Ascending aorta (tissue), 2 donors: ENCODE measurements at regions not wholly inside any gene's neighbourhood (a gene's known extent, or its start where the extent isn't known, plus 50 kb on each side); places are given as distances from the start of the nearest gene placed in this dataset.

Experiments
- DNase-seq, 2 donors: peaks; one replicate each; pipeline ENCODE4 v3.0.0-alpha.2; 2019; ENCODE audit warnings: low spot score in 2 of 2
- H3K27ac ChIP-seq, 2 donors: fragments of 200-600 bp; sonication (generic); one replicate each; pipeline ENCODE4 v1.5.1; 2016 to 2017; ENCODE audit warnings: mild to moderate bottlenecking in 1 of 2
- H3K27me3 ChIP-seq: fragments of 200-600 bp; sonication (generic); one replicate; pipeline ENCODE4 v1.5.1; 2017
- H3K36me3 ChIP-seq, 2 donors: fragments of 200-600 bp; sonication (generic); one replicate each; pipeline ENCODE4 v1.5.1; 2016
- H3K4me1 ChIP-seq, 2 donors: fragments of 200-600 bp; sonication (generic); one replicate each; pipeline ENCODE4 v1.5.1; 2016 to 2017; ENCODE audit warnings: mild to moderate bottlenecking in 1 of 2
- H3K4me3 ChIP-seq, 2 donors: fragments of 200-600 bp; sonication (generic); one replicate each; pipeline ENCODE4 v1.5.1; 2016 to 2017; ENCODE audit warnings: mild to moderate bottlenecking in 1 of 2
- H3K9me3 ChIP-seq, 2 donors: fragments of 200-600 bp; sonication (generic); one replicate each; pipeline ENCODE4 v1.5.1; 2016
- intact Hi-C: fragments of 100-400 bp; cut with DNase I; formaldehyde crosslinking; loops from one replicate; pipeline ENCODE4 v1.15.1; 2023
- TF ChIP-seq, protein P1 (sequence below), 3 experiments: fragments of 200-600 bp in 2 of 3; fragments of 450-650 bp in 1 of 3; sonication (generic) in 2 of 3; IDR thresholded peaks; one replicate each; pipeline ENCODE4 v1.5.1; 2016 to 2019; ENCODE audit warnings: antibody characterized with exemption in 3 of 3, mild to moderate bottlenecking in 1 of 3, moderate library complexity in 1 of 3

DNA sequence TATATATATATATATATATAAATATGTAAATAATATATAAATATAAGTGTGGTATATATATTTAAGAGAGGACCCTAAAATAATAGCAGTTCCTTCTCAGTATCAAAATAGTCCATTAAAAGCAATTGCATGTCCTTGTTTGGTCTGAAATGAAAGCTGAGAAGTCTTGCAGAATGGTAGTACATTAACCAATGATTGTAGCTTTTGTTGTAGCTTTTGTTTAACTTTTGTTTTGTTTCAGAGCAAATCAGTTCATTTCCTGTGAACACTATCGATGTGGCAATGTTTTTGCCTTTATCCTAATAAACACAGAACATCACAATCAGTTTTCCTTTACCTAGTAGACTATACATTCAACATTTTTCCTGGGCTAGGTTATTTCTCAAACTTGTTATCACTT is 1256.2 kb upstream of the SPRY2 start:
- TF ChIP-seq, protein P1, sequence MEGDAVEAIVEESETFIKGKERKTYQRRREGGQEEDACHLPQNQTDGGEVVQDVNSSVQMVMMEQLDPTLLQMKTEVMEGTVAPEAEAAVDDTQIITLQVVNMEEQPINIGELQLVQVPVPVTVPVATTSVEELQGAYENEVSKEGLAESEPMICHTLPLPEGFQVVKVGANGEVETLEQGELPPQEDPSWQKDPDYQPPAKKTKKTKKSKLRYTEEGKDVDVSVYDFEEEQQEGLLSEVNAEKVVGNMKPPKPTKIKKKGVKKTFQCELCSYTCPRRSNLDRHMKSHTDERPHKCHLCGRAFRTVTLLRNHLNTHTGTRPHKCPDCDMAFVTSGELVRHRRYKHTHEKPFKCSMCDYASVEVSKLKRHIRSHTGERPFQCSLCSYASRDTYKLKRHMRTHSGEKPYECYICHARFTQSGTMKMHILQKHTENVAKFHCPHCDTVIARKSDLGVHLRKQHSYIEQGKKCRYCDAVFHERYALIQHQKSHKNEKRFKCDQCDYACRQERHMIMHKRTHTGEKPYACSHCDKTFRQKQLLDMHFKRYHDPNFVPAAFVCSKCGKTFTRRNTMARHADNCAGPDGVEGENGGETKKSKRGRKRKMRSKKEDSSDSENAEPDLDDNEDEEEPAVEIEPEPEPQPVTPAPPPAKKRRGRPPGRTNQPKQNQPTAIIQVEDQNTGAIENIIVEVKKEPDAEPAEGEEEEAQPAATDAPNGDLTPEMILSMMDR (IDR thresholded peaks at IDR 0.05): no peak
- intact Hi-C loops: no loop called here
- Histone ChIP-seq H3K27me3 (no peaks in the 10 kb centered on the region), H3K27ac (no peak overlapping the region), H3K36me3 (no peaks in the 10 kb centered on the region), H3K4me1 (no peaks in the 10 kb centered on the region), H3K9me3 (no peaks in the 10 kb centered on the region), H3K4me3 (no peak overlapping the region)
- no peak for DNase-seq

GRCh38 chr13:81596224-81596753 is 1255.4 kb upstream of the SPRY2 start:
- Histone ChIP-seq H3K27ac (no peak overlapping the region), H3K4me3 (no peak overlapping the region), H3K9me3 (no peaks in the 10 kb centered on the region), H3K36me3 (no peaks in the 10 kb centered on the region), H3K4me1 (no peaks in the 10 kb centered on the region), H3K27me3 (no peaks in the 10 kb centered on the region)
- intact Hi-C loops: no loop called here
- no peak for DNase-seq
- TF ChIP-seq, protein P1 (IDR thresholded peaks at IDR 0.05): no peak

DNA sequence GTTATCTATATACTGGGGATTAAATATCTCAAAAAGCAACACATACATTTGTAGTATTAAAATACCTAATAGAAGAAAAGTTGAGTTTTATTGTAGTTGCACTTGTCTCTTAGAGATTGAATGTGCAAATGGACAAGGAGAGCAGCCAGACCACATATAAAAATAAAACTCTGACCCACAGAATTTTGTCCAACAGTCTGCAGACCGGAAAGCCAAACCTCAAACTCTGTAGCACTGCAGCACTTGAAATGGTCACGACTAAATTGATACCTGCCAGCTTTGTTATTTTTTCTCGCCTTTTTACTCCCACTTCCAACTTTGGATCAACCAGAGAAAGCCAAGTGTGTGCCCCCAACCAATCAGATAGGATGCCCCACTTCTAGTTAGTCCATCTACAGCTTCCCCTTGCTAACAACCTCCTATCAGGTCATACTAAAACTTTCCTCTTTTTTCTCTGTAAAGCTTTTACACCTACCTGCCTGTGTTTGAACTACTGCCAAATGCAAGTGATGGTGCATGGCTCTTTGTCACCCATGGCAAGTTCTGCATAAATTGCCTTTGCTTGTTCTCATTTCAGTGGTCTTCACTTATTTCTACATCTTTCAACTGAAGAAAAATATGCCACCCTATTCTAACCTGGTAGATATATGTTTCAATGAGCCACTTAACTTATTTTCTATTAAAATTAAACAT is 1250.7 kb upstream of the SPRY2 start:
- Histone ChIP-seq H3K27me3 (no peaks in the 10 kb centered on the region), H3K9me3 (no peaks in the 10 kb centered on the region), H3K36me3 (no peaks in the 10 kb centered on the region), H3K4me3 (no peak overlapping the region), H3K27ac (no peak overlapping the region), H3K4me1 (no peaks in the 10 kb centered on the region)
- intact Hi-C loops: no loop called here
- DNase-seq: no peak
- TF ChIP-seq, protein P1 (IDR thresholded peaks at IDR 0.05): no peak

DNA sequence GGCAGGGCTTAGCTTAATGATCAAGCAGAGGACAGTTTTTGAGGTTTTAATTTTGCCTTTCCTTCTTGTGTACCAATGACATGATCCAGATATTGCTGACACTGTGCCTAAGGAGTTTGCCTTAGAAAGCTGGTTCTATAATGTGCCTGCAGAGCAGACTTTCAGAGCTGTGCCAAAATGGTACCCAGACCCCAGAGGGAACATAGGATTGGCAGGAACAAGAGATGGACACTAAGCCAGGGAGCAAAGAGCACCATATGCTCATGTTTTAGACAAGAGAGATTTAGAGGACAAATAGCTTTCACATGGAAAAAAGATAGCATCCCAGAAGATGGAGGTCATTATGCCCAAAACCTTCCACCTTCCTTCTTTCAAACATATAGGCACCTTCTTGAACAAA is 1241.5 kb upstream of the SPRY2 start:
- Histone ChIP-seq H3K9me3 (no peaks in the 10 kb centered on the region), H3K36me3 (no peaks in the 10 kb centered on the region), H3K4me1 (no peaks in the 10 kb centered on the region), H3K27ac (no peak overlapping the region), H3K27me3 (no peaks in the 10 kb centered on the region), H3K4me3 (no peak overlapping the region)
- no peak for DNase-seq
- intact Hi-C loops: no loop called here
- TF ChIP-seq, protein P1 (IDR thresholded peaks at IDR 0.05): no peak

DNA sequence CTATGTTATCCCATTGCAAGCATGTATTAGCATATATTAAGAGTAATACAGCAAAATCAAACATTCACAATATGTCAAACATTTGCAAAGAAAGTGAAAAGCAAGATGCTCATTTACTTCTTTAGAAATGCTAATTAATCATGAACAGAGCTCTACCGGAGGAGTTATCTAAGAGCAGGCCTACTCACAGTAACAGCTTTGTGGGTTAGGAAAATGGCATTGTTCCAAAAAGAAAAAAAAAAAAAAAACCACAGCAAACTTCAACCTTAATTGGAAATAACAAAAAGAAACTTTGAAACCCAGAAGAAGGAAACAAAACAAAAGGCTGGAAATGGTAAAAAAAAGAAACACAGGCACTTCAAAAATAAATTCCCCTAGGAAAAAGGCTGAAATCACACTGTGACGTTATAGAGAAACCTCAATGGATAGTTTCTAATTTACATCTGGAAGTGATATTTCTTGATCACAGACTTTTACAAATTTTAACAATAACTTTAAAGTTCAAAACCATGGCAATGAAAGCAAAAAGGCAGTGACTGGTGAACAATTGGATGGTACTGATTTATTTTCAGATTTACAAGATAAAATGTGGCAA is 1236.8 kb upstream of the SPRY2 start:
- Histone ChIP-seq H3K27me3 (no peaks in the 10 kb centered on the region), H3K36me3 (no peaks in the 10 kb centered on the region), H3K9me3 (no peaks in the 10 kb centered on the region), H3K27ac (no peak overlapping the region), H3K4me3 (no peak overlapping the region), H3K4me1 (no peaks in the 10 kb centered on the region)
- TF ChIP-seq, protein P1 (IDR thresholded peaks at IDR 0.05): no peak
- intact Hi-C loops: no loop called here
- no peak for DNase-seq
